HepG2 (cell line): ENCODE measurements at regions not wholly inside any gene's neighbourhood (a gene's known extent, or its start where the extent isn't known, plus 50 kb on each side); places are given as distances from the start of the nearest gene placed in this dataset.

Experiments
- ATAC-seq: fragments of 200-7000 bp; cut with Tn5 transposase; 3 replicates; pipeline ENCODE4 v1.9.1; 2020; ENCODE audit warnings: mild to moderate bottlenecking, moderate library complexity
- BruUV-seq: library from RNA; stranded (reverse); fragments of 400-500 nt; replicated peaks from 2 replicates; lab custom pipeline; 2021; lab: Mats Ljungman, UMichigan
- CTCF ChIA-PET: fragments of 300-600 bp; formaldehyde crosslinking; extraction: SDS; loops from one replicate; lab custom pipeline; 2021; ENCODE audit warnings: low total read pairs, inconsistent platforms, low intra/inter-chr PET ratio; lab: Yijun Ruan, JAX
- POLR2A ChIA-PET: fragments of 350-600 bp; sonication (Branson Sonifier 250); formaldehyde crosslinking; loops from one replicate; lab custom pipeline; 2020; ENCODE audit warnings: antibody characterized with exemption, inconsistent platforms; lab: Yijun Ruan, JAX
- DNase-seq: peaks from one replicate; pipeline ENCODE4 v3.0.0-alpha.2; 2015; ENCODE audit warnings: low spot score
- FAIRE-seq: peaks from 3 replicates; lab custom pipeline; 2011; peaks lifted over from hg19 to GRCh38; lab: Jason Lieb, UNC
- H2AFZ ChIP-seq: one replicate; pipeline ENCODE4 v1.6.1; 2011; ENCODE audit warnings: low read length, inconsistent platforms
- H3K27ac ChIP-seq: fragments of 300-600 bp; 3 replicates; pipeline ENCODE4 v1.8.0; 2011; ENCODE audit warnings: mixed run types, mild to moderate bottlenecking, mixed read lengths, low read length, inconsistent platforms; ENCODE audit not compliant: insufficient read depth; ENCODE audit errors: extremely low read length
- H3K27me3 ChIP-seq, 2 experiments: fragments of 200-600 bp in 1 of 2; 2 replicates in 1 of 2; 3 replicates in 1 of 2; pipeline versions ENCODE4 v1.6.0 to v1.8.0; 2011; ENCODE audit warnings: low read length in 2 of 2, mild to moderate bottlenecking in 2 of 2, moderate library complexity in 2 of 2, inconsistent platforms in 1 of 2; ENCODE audit not compliant: insufficient read depth in 2 of 2, control insufficient read depth in 1 of 2
- H3K36me3 ChIP-seq, 2 experiments: fragments of 200-600 bp in 1 of 2; replicated peaks in 1 of 2; 2 replicates in 1 of 2; 3 replicates in 1 of 2; pipeline versions ENCODE4 v1.5.1 to v1.8.0; 2011; ENCODE audit warnings: low read length in 2 of 2, inconsistent platforms in 1 of 2; ENCODE audit not compliant: insufficient read depth in 2 of 2, control insufficient read depth in 1 of 2
- H3K4me1 ChIP-seq: 2 replicates; pipeline ENCODE4 v1.5.1; 2012; ENCODE audit warnings: low read length, inconsistent platforms; ENCODE audit not compliant: insufficient read depth
- H3K4me2 ChIP-seq: 2 replicates; pipeline ENCODE4 v1.6.0; 2011; ENCODE audit warnings: low read depth, low read length, inconsistent platforms
- H3K4me3 ChIP-seq, 3 experiments: fragments of 200-600 bp in 1 of 3; sonication (generic), shearing (Covaris generic) in 1 of 3; replicated peaks in 1 of 3; 2 replicates each; pipeline ENCODE4 v1.5.1; 2011 to 2016; ENCODE audit warnings: low read length in 3 of 3, inconsistent platforms in 2 of 3, low read depth in 2 of 3, mild to moderate bottlenecking in 2 of 3, control low read depth in 1 of 3, mixed read lengths in 1 of 3; ENCODE audit not compliant: insufficient read depth in 1 of 3
- H3K79me2 ChIP-seq: one replicate; pipeline ENCODE4 v1.6.1; 2011; ENCODE audit warnings: low read length, inconsistent platforms; ENCODE audit not compliant: insufficient read depth
- H3K9ac ChIP-seq: 2 replicates; pipeline ENCODE4 v1.6.0; 2011; ENCODE audit warnings: mild to moderate bottlenecking, low read depth, low read length, inconsistent platforms; ENCODE audit not compliant: insufficient read depth
- H3K9me3 ChIP-seq: 2 replicates; pipeline ENCODE4 v1.5.1; 2012; ENCODE audit warnings: mild to moderate bottlenecking, low read length
- H4K20me1 ChIP-seq: 2 replicates; pipeline ENCODE4 v1.6.0; 2011; ENCODE audit warnings: inconsistent platforms, mild to moderate bottlenecking, low read length, moderate library complexity; ENCODE audit not compliant: insufficient read depth
- GATAD1 ChIP-seq: IDR thresholded peaks from 2 replicates; pipeline ENCODE4 v1.6.1; 2016; ENCODE audit warnings: missing genetic modification reagents, missing compliant biosample characterization
- HNRNPK ChIP-seq: fragments of 200-400 bp; formaldehyde crosslinking; IDR thresholded peaks from 2 replicates; pipeline ENCODE4 v1.6.1; 2018; ENCODE audit warnings: low read length, low read depth, moderate library complexity, mild to moderate bottlenecking; ENCODE audit not compliant: poor library complexity, severe bottlenecking
- NBN ChIP-seq: fragments of 450-650 bp; conservative IDR thresholded peaks from 2 replicates; pipeline ENCODE4 v1.6.1; 2017
- PAX8 ChIP-seq: sonication (generic); formaldehyde crosslinking; IDR thresholded peaks from 2 replicates; pipeline ENCODE4 v1.8.0; 2022; ENCODE audit warnings: mild to moderate bottlenecking, missing genetic modification reagents, borderline replicate concordance
- RELA ChIP-seq: sonication (generic); formaldehyde crosslinking; IDR thresholded peaks from 2 replicates; pipeline ENCODE4 v1.4.0; 2020; ENCODE audit warnings: missing genetic modification reagents
- SRSF1 ChIP-seq: fragments of 200-400 bp; formaldehyde crosslinking; optimal IDR thresholded peaks from 2 replicates; pipeline ENCODE3; 2017; ENCODE audit warnings: mild to moderate bottlenecking, low read depth, low read length, moderate library complexity
- ZFAT ChIP-seq: sonication (generic); formaldehyde crosslinking; conservative IDR thresholded peaks from 2 replicates; pipeline ENCODE4 v1.8.1; 2023; ENCODE audit warnings: missing genetic modification reagents, inconsistent platforms
- ZMYM2 ChIP-seq: sonication (generic); formaldehyde crosslinking; IDR thresholded peaks from 2 replicates; pipeline ENCODE4 v1.8.0; 2022; ENCODE audit warnings: mild to moderate bottlenecking, missing genetic modification reagents
- ZMYM4 ChIP-seq: sonication (generic); formaldehyde crosslinking; IDR thresholded peaks from 2 replicates; pipeline ENCODE4 v1.8.1; 2023; ENCODE audit warnings: mild to moderate bottlenecking, missing genetic modification reagents
- ZNF207 ChIP-seq: fragments of 450-650 bp; IDR thresholded peaks from 2 replicates; pipeline ENCODE4 v1.6.1; 2016; ENCODE audit warnings: antibody characterized with exemption, borderline replicate concordance
- ZNF253 ChIP-seq: sonication (generic); formaldehyde crosslinking; IDR thresholded peaks from 2 replicates; pipeline ENCODE4 v1.8.0; 2022; ENCODE audit warnings: mild to moderate bottlenecking, missing genetic modification reagents, borderline replicate concordance
- ZNF460 ChIP-seq: sonication (generic); formaldehyde crosslinking; IDR thresholded peaks from 2 replicates; pipeline ENCODE4 v1.5.1; 2020; ENCODE audit warnings: missing genetic modification reagents, mild to moderate bottlenecking, borderline replicate concordance
- ZNF543 ChIP-seq: sonication (generic); formaldehyde crosslinking; IDR thresholded peaks from 2 replicates; pipeline ENCODE4 v1.4.0; 2020; ENCODE audit warnings: mild to moderate bottlenecking, missing genetic modification reagents
- ZNF546 ChIP-seq: sonication (generic); formaldehyde crosslinking; conservative IDR thresholded peaks from 2 replicates; pipeline ENCODE4 v1.8.1; 2023; ENCODE audit warnings: mild to moderate bottlenecking, missing genetic modification reagents
- ZSCAN20 ChIP-seq: sonication (generic); formaldehyde crosslinking; IDR thresholded peaks from 2 replicates; pipeline ENCODE4 v1.4.0; 2020; ENCODE audit warnings: missing genetic modification reagents, mild to moderate bottlenecking, borderline replicate concordance
- ZSCAN25 ChIP-seq: sonication (generic); formaldehyde crosslinking; IDR thresholded peaks from 2 replicates; pipeline ENCODE4 v1.8.0; 2022; ENCODE audit warnings: mild to moderate bottlenecking, missing genetic modification reagents
- WGBS: methylation state at CpG from one replicate; pipeline ENCODE4 v1.1.6; 2017; ENCODE audit warnings: low lambda C conversion rate; 5-methylcytosine and 5-hydroxymethylcytosine counted together
- in situ Hi-C: cut with HindIII; loops from 2 replicates; pipeline ENCODE4 v1.10.0; 2017; ENCODE audit warnings: low pct_unique_long_range_greater_than_20kb; ENCODE audit not compliant: extremely low pct_ligation_motif_present
- intact Hi-C: fragments of 100-400 bp; cut with micrococcal nuclease; formaldehyde crosslinking; loops from one replicate; pipeline ENCODE4 v1.10.0; 2022; ENCODE audit not compliant: unreplicated experiment
- TF ChIP-seq, protein P1 (sequence below): fragments of 450-650 bp; IDR thresholded peaks from 2 replicates; pipeline ENCODE4 v1.6.1; 2016

DNA sequence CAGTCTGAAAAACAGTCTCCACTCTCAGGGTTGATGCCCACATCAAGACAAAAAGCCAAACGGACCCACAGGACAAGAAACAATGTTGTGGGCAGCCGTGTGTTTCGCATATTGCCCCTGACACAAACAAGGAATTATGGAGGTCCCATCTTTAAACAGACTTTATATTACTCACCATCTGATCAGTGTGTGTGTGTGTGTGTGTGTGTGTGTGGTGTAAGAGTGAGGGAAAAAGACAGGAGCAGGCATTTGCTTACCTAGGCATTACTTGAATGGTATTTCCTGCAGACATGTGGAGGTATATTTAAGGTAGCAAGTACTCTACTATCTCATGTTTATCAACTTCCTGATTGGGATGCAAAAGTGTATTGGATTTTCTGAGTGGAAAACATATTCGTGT lies 136.3 kb downstream of the TMCO5A start (continued):
- TF ChIP-seq ZFAT (CRISPR knock-in tag) (no peak), ZNF207 (no peak)
- TF ChIP-seq, protein P1, sequence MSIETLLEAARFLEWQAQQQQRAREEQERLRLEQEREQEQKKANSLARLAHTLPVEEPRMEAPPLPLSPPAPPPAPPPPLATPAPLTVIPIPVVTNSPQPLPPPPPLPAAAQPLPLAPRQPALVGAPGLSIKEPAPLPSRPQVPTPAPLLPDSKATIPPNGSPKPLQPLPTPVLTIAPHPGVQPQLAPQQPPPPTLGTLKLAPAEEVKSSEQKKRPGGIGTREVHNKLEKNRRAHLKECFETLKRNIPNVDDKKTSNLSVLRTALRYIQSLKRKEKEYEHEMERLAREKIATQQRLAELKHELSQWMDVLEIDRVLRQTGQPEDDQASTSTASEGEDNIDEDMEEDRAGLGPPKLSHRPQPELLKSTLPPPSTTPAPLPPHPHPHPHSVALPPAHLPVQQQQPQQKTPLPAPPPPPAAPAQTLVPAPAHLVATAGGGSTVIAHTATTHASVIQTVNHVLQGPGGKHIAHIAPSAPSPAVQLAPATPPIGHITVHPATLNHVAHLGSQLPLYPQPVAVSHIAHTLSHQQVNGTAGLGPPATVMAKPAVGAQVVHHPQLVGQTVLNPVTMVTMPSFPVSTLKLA: no peak
- TF ChIP-seq, all 625 proteins: peak for 0

DNA sequence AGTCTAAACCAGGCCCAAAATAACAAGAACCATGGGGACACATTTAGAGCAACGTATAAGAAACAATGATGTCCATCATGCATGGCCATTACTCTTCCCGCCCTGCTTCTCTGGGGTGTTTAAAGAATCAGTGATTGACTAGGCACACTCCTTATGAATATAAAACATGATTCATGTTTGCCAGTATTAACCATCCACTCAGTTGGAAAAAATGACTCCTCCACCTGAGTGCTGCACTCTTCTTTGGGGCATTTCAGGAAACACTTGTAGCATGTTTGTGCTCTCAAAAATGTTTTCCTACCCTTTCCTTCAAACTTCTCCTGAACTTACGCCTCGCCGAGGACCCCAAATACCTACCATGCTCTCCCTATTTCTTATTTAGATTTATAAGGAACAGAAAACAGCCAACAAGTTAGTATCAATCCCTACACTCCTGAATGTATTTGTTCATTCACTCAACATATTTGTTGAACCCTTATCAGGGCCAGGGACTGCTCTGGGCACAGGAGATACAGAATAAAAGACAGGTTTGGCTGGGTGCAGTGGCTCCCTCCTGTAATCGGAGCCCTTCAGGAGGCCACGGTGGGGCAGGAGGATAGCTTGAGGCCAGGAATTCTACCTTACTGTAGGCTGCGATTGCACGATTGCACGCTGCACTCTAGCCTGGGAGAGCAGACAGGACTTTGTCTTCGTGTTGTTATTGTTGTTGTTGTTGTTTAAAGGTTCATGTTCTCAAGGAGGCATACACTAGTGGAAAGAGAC lies 137.0 kb downstream of the TMCO5A start:
- Histone ChIP-seq H3K4me3 (no peak overlapping the region), H3K79me2 (no peaks in the 10 kb centered on the region), H2AFZ (no peak overlapping the region), H3K4me1 (peaks cover 15% of the 10 kb centered on the region), H3K27ac (no peak overlapping the region), H3K4me2 (no peak overlapping the region), H3K9me3 (no peaks in the 10 kb centered on the region), H3K36me3 (no peaks in the 10 kb centered on the region), H3K27me3 (no peaks in the 10 kb centered on the region; a peak in 1 of 5 replicates), H3K9ac (no peak overlapping the region), H4K20me1 (no peaks in the 10 kb centered on the region)
- WGBS: 95% methylated on average over 11 of the region's 11 CpGs
- FAIRE-seq (no peak), DNase-seq (no peak), ATAC-seq (no peak)
- CTCF ChIA-PET: no interaction called here
- no peak for TF ChIP-seq ZMYM4 (CRISPR knock-in tag)
- TF ChIP-seq NBN: no peak
- no peak for TF ChIP-seq ZNF460
- TF ChIP-seq PAX8 (CRISPR knock-in tag): no peak
- TF ChIP-seq ZMYM2 (CRISPR knock-in tag): no peak
- no peak for TF ChIP-seq ZNF543 (CRISPR knock-in tag)
- no peak for TF ChIP-seq GATAD1
- TF ChIP-seq ZNF253 (CRISPR knock-in tag): no peak
- no peak for TF ChIP-seq HNRNPK
- TF ChIP-seq RELA (CRISPR knock-in tag): no peak
- TF ChIP-seq ZSCAN25 (CRISPR knock-in tag): no peak
- TF ChIP-seq SRSF1: no peak
- TF ChIP-seq ZNF546 (CRISPR knock-in tag): no peak
- no peak for TF ChIP-seq ZSCAN20
- intact Hi-C loops (no loop called here), in situ Hi-C loops (loop anchor here (5.0 to 10.0 kb wide), 2 partner anchors 183 to 281 kb away; partner anchors contain the start of gene SPRED1)
- POLR2A ChIA-PET: interaction anchor here (2.7 kb wide), 1 partner anchor 181 kb away, joined by 29 read pairs; the partner anchor contains the start of gene SPRED1
- no TSS peak for BruUV-seq
